Mesodermal cell (in vitro differentiated cells): ENCODE measurements at regions not wholly inside any gene's neighbourhood (a gene's known extent, or its start where the extent isn't known, plus 50 kb on each side); places are given as distances from the start of the nearest gene placed in this dataset.

Source experiments
- H3K27ac ChIP-seq: 2 replicates; pipeline ENCODE4 v1.7.0; 2013; ENCODE audit warnings: mild to moderate bottlenecking, low read depth, low read length, moderate library complexity; ENCODE audit not compliant: severe bottlenecking
- H3K36me3 ChIP-seq: 2 replicates; pipeline ENCODE4 v1.7.1; 2013; ENCODE audit warnings: mild to moderate bottlenecking, low read length, moderate library complexity; ENCODE audit not compliant: control insufficient read depth, insufficient read depth
- H3K4me1 ChIP-seq: one replicate; pipeline ENCODE4 v1.7.1; 2013; ENCODE audit warnings: mild to moderate bottlenecking, low read length; ENCODE audit not compliant: insufficient read depth, control insufficient read depth, poor library complexity, severe bottlenecking
- H3K4me3 ChIP-seq: 2 replicates; pipeline ENCODE4 v1.7.0; 2013; ENCODE audit warnings: low read length, control low read depth, mild to moderate bottlenecking; ENCODE audit not compliant: insufficient read depth, poor library complexity, severe bottlenecking; ENCODE audit errors: extremely low read depth
- H3K9me3 ChIP-seq: 2 replicates; pipeline ENCODE4 v1.7.1; 2013; ENCODE audit warnings: mild to moderate bottlenecking, low read length, moderate library complexity; ENCODE audit not compliant: control insufficient read depth
- WGBS, 2 experiments: methylation state at CpG; one replicate each; pipeline ENCODE4 v1.1.5; 2013; ENCODE audit warnings: missing lambda C conversion rate in 2 of 2; ENCODE audit not compliant: insufficient coverage in 2 of 2; 5-methylcytosine and 5-hydroxymethylcytosine counted together

GRCh38 chr21:35208810-35209517 lies 159.9 kb upstream of the RUNX1 start:
- Histone ChIP-seq H3K4me3 (no peak overlapping the region), H3K9me3 (peaks cover 8% of the 10 kb centered on the region), H3K36me3 (no peaks in the 10 kb centered on the region), H3K27ac (no peak overlapping the region), H3K4me1 (peaks cover 22% of the 10 kb centered on the region)
- WGBS, 2 experiments: 80 to 94% methylated on average over 3 to 4 of the region's 7 CpGs

- Histone ChIP-seq H3K4me3 (no peak overlapping the region), H3K36me3 (no peaks in the 10 kb centered on the region), H3K27ac (no peak overlapping the region), H3K4me1 (peaks cover 31% of the 10 kb centered on the region), H3K9me3 (peaks cover 8% of the 10 kb centered on the region)
- 96 to 99% methylated on average over 8 to 9 of the region's 10 CpGs for WGBS, 2 experiments
Measured at GRCh38 chr21:35208104-35208503, 159.0 kb upstream of the RUNX1 start.

GRCh38 chr21:35207322-35207721 lies 158.2 kb upstream of the RUNX1 start:
- H3K36me3 ChIP-seq: no peaks in the 10 kb centered on the region
- H3K4me1 ChIP-seq: peaks cover 36% of the 10 kb centered on the region
- H3K27ac ChIP-seq: no peak overlapping the region
- H3K4me3 ChIP-seq: no peak overlapping the region
- 95 to 96% methylated on average over 8 of the region's 9 CpGs for WGBS, 2 experiments
- peaks cover 8% of the 10 kb centered on the region for H3K9me3 ChIP-seq

GRCh38 chr21:35206141-35207125 lies 157.3 kb upstream of the RUNX1 start:
- no peak overlapping the region for H3K27ac ChIP-seq
- WGBS, 2 experiments: 72 to 81% methylated on average over 7 to 8 of the region's 11 CpGs

GRCh38 chr21:35204850-35205541 lies 155.9 kb upstream of the RUNX1 start:
- H3K4me3 ChIP-seq: no peak overlapping the region
- peaks cover 36% of the 10 kb centered on the region for H3K4me1 ChIP-seq
- 91% methylated on average over 10 to 14 of the region's 19 CpGs for WGBS, 2 experiments
- no peak overlapping the region for H3K27ac ChIP-seq
- H3K9me3 ChIP-seq: peaks cover 2% of the 10 kb centered on the region
- no peaks in the 10 kb centered on the region for H3K36me3 ChIP-seq

More at GRCh38 chr21:35206141-35207125, 157.3 kb upstream of the RUNX1 start:
- no peak overlapping the region for H3K4me3 ChIP-seq
- H3K9me3 ChIP-seq: peaks cover 8% of the 10 kb centered on the region
- H3K36me3 ChIP-seq: no peaks in the 10 kb centered on the region
- H3K4me1 ChIP-seq: peaks cover 36% of the 10 kb centered on the region

GRCh38 chr21:35204125-35204524 lies 155.0 kb upstream of the RUNX1 start:
- H3K9me3 ChIP-seq: no peaks in the 10 kb centered on the region
- no peak overlapping the region for H3K4me3 ChIP-seq
- peak overlapping the region; percentile 74 for H3K27ac ChIP-seq
- H3K36me3 ChIP-seq: no peaks in the 10 kb centered on the region
- peaks cover 36% of the 10 kb centered on the region for H3K4me1 ChIP-seq
- 90 to 100% methylated on average over 2 to 5 of the region's 7 CpGs for WGBS, 2 experiments

- H3K9me3 ChIP-seq: no peaks in the 10 kb centered on the region
- 94 to 100% methylated on average over 3 to 4 of the region's 11 CpGs for WGBS, 2 experiments
- no peak overlapping the region for H3K4me3 ChIP-seq
- peak overlapping the region; percentile 74 for H3K27ac ChIP-seq
- H3K4me1 ChIP-seq: peaks cover 36% of the 10 kb centered on the region
- no peaks in the 10 kb centered on the region for H3K36me3 ChIP-seq
Measured at GRCh38 chr21:35203093-35203977, 154.2 kb upstream of the RUNX1 start.

- Histone ChIP-seq H3K4me3 (no peak overlapping the region), H3K36me3 (no peaks in the 10 kb centered on the region), H3K27ac (peak overlapping the region; percentile 24), H3K9me3 (no peaks in the 10 kb centered on the region), H3K4me1 (peaks cover 36% of the 10 kb centered on the region)
Measured at GRCh38 chr21:35202431-35202830, 153.3 kb upstream of the RUNX1 start.

- Histone ChIP-seq H3K27ac (no peak overlapping the region), H3K4me3 (no peak overlapping the region), H3K9me3 (no peaks in the 10 kb centered on the region), H3K4me1 (peaks cover 33% of the 10 kb centered on the region), H3K36me3 (no peaks in the 10 kb centered on the region)
Measured at GRCh38 chr21:35201799-35202198, 152.7 kb upstream of the RUNX1 start.

GRCh38 chr21:35201288-35201687 lies 152.2 kb upstream of the RUNX1 start:
- Histone ChIP-seq H3K36me3 (no peaks in the 10 kb centered on the region), H3K9me3 (peaks cover 3% of the 10 kb centered on the region), H3K4me1 (peaks cover 30% of the 10 kb centered on the region), H3K4me3 (no peak overlapping the region), H3K27ac (no peak overlapping the region)
- WGBS, 2 experiments: 86 to 100% methylated on average over 1 of the region's 2 CpGs
